GM18873 (cell line): ENCODE measurements at regions not wholly inside any gene's neighbourhood (a gene's known extent, or its start where the extent isn't known, plus 50 kb on each side); places are given as distances from the start of the nearest gene placed in this dataset.
"Not testable (repeated sequence)": the region's sequence is repeated elsewhere in the genome, so short reads cannot be mapped to it uniquely, and the experiment has no call there.

Experiments
- ATAC-seq: cut with Tn5 transposase; IDR thresholded peaks from one replicate; pipeline ENCODE4 v1.9.1; 2021; ENCODE audit warnings: mild to moderate bottlenecking, moderate library complexity, moderate number of reproducible peaks; ENCODE audit not compliant: unreplicated experiment, low FRiP score

GRCh38 chr17:14522795-14523387 is 222.0 kb downstream of the HS3ST3B1 start:
- no peak for ATAC-seq

DNA sequence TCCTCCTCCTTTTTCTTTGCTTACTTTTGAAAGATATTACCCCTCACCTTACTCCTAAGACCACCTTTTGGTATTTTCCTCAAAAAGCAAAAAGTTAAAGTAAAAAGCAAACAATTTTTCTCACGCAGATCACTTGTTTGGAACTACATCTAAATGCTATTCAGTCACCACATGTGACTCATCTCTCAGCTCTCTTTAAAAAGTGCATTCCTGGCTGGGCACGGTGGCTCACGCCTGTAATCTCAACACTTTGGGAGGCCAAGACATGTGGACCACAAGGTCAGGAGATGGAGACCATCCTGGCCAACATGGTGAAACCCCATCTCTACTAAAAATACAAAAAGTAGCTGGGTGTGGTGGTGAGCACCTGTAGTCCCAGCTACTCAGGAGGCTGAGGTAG is 218.0 kb downstream of the HS3ST3B1 start:
- ATAC-seq = not testable (repeated sequence)

DNA sequence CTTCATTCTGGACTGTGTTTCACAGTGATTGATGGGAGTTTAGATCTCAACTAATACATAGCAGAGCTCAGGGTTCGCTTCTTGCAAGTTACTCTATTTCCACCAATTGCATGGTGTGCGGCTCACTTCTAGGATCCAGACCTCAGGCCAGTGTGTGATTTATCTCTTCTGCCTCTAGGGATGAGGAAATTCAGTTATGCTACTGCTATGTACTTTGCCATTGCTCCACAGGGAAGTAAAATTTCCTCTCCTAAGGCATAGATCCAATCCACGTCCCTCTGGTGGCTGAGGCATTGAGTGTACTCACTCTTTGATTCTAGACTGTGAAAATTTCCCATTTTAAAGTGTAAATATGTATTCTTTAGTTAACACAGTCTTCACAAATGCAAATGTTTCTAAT is 214.1 kb downstream of the HS3ST3B1 start:
- no peak for ATAC-seq

GRCh38 chr17:14513835-14514234 is 213.0 kb downstream of the HS3ST3B1 start:
- ATAC-seq = no peak

- ATAC-seq = no peak
Measured at GRCh38 chr17:14510136-14510535, 209.3 kb downstream of the HS3ST3B1 start.

- ATAC-seq = no peak
Measured at GRCh38 chr17:14508156-14508555, 207.3 kb downstream of the HS3ST3B1 start.

- ATAC-seq = no peak
Measured at GRCh38 chr17:14506364-14506763, 205.5 kb downstream of the HS3ST3B1 start.

DNA sequence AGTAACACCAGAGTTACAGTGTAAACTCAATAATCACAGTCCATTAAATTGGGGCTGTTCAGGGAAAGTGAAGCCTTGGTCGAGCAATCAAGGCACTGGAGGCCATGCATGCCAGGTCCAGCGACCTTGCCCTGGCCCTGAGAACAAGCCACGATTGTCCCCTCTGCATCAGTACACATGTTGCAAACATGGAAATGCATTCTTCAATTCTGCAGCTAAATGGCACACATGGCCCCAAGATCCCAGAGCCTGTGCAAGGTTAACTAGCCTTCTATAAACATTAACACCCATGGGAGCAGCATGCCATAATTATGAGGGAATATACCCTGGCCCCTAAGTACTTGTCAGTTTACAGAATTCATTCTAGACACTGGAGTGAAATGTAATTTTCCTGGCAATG is 204.7 kb downstream of the HS3ST3B1 start:
- ATAC-seq = no peak

- ATAC-seq = no peak
Measured at GRCh38 chr17:14499976-14500375, 199.1 kb downstream of the HS3ST3B1 start.

- no peak for ATAC-seq
Measured at GRCh38 chr17:14498812-14499211, 197.9 kb downstream of the HS3ST3B1 start.

GRCh38 chr17:14494161-14494560 is 193.3 kb downstream of the HS3ST3B1 start:
- ATAC-seq = no peak

DNA sequence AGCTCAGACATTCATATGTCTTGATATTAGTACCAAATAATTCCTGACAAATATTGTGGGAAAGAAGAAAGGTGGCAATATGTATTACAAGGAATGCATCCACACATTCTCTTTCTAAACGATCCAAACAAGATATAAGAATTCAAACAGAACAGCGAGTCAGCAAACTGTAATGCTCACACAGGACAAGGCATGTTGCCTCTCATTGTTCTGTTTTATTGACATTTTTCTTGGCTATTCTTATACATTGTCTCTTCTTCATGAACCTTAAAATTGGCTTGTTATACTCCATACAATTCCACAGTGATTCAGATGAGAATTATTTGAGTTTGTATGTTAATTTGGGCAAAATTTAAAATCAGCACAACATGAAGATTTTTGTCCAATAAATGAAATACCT is 189.1 kb downstream of the HS3ST3B1 start:
- ATAC-seq = no peak

DNA sequence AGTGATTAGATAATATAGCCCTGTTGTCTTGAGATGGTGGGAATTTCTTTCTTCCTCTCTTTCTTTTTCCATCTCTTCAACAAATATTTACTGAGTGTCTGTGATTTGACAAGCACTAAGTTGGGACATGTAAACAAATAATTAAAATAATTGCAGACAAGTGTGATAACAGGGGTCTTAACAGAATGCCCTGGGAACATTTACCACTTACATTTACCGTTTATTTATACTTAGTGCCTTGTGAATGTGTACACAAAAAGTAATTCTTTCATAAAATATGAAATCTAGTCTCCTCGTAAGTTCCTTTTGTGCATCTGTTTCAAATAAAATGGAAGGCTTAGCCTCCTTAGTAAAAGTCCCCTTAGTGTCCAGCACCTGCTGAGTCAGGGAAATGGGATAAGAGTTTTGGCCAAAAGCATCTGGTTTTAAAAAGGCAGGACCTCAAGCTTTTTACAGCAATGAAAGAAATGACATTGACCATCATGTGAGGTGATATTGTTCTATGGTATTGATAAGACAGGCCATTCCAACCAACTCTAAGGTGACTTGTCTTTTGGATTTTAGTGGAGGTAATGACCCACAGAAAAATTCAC is 188.2 kb downstream of the HS3ST3B1 start:
- ATAC-seq = no peak

DNA sequence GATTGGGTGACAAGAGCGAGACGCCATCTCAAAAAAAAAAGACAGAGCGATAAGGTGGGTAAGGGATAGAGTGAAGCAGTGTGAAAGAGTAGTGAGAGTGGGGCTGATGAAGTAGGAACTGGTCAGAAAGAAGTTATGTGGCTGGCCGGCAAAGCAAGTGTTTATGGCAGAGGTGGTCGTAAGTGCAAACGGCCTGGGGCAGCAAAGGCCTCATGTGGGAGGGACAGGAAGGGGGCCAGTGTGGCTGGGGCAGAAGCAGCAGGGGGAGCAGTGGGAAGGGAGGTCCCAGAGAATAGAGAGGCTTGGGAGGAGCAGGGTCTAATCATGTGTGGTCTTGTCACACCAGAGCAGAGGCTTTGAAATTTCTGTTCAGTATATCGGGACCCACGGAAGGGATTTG is 186.2 kb downstream of the HS3ST3B1 start:
- ATAC-seq = no peak

DNA sequence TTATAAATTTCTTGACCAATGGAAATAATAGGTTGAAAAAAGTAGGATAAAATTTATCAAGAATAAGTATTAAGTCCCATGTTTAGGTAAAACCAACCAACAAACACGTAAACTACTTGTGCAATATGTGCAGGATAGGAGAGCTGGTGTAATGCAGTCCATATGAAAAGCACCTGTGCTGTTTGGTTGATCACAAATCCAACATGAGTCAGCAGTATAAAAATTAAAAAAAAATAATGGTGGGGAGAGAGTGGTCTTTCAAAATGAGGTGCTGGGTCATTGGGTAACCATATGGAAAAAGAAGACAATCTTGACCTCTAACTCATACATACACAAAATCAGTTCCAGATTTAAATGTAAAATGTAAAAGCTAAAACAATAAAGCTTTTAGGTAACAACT is 181.8 kb downstream of the HS3ST3B1 start:
- ATAC-seq = no peak

GRCh38 chr17:14481664-14482063 is 180.8 kb downstream of the HS3ST3B1 start:
- no peak for ATAC-seq

DNA sequence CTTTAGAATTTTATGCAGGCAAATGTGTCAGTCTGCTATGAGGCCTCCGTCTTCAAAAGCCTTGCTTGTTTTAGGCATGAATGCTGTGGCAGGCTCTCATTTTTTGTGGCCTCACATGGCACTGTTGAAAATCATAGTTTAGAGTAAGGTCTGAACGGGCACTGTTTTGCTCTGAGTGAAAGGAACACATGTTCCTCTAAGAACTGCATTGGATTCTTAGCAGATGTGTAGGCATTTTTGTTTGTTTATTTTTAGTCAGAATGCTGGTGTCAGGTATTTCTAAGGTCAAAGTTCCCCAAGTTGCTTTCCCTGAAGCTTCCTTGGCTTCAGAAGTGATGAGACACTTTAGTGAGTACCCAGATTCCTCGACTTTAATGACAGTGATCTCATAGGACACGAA is 173.7 kb downstream of the HS3ST3B1 start:
- ATAC-seq = no peak

GRCh38 chr17:14471052-14471451 is 170.2 kb downstream of the HS3ST3B1 start:
- ATAC-seq = no peak

GRCh38 chr17:14470417-14470816 is 169.5 kb downstream of the HS3ST3B1 start:
- ATAC-seq = no peak

DNA sequence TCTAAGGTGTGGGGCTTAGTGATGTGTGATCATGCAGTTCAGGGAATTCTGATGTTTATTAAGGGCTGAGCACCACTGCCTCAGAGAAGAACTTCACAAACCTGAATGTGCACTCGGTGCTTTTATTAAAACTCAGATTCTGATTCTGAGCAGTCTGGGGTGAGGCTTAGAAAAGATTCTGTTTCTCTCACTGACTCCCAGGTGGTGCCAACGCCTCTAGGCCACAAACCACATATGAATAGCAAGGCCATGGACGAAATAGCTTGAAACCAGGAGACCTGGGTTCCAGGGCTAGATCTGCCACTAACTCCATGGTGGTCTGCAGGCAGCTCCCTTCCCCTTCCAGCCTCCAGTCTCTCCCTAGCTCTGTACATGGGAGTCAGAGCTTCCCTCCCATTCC is 169.1 kb downstream of the HS3ST3B1 start:
- ATAC-seq = no peak

GRCh38 chr17:14468858-14469257 is 168.0 kb downstream of the HS3ST3B1 start:
- ATAC-seq = no peak

DNA sequence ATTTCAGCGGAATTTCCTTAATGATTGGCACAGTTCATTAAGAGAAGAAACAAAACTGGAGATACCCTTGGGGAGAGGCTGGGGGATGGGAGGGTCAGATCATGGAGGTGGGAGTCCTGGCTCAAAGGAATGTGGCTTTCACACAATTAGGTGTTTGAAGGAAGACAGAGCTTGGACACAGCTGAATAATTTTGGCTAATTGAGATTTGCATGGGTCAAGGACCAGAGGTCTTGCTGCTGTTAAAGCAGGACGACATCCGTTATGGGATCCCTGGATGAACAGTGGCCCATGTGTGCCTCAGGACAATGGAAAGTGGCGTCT is 160.3 kb downstream of the HS3ST3B1 start:
- no peak for ATAC-seq
